IMR-90 (cell line): ENCODE measurements at regions not wholly inside any gene's neighbourhood (a gene's known extent, or its start where the extent isn't known, plus 50 kb on each side); places are given as distances from the start of the nearest gene placed in this dataset.

Source experiments
- ATAC-seq: fragments of 200-7000 bp; cut with Tn5 transposase; 2 replicates; pipeline ENCODE4 v1.9.1; 2020; ENCODE audit warnings: low read depth, mild to moderate bottlenecking, moderate library complexity
- BruUV-seq: library from RNA; stranded (reverse); fragments of 400-500 nt; replicated peaks from 2 replicates; lab custom pipeline; 2021; lab: Mats Ljungman, UMichigan
- CTCF ChIA-PET: fragments of 300-600 bp; formaldehyde crosslinking; extraction: SDS; loops from one replicate; lab custom pipeline; 2021; ENCODE audit warnings: antibody characterized with exemption; lab: Yijun Ruan, JAX
- POLR2A ChIA-PET: fragments of 300-600 bp; sonication (Branson Sonifier 250); formaldehyde crosslinking; loops from one replicate; lab custom pipeline; 2022; ENCODE audit warnings: antibody characterized with exemption; ENCODE audit not compliant: unreplicated experiment; lab: Charles Lee
- DNase-seq: peaks from one replicate; pipeline ENCODE4 v3.0.0; 2013
- H2AFZ ChIP-seq: replicated peaks from 2 replicates; pipeline ENCODE3; 2013; ENCODE audit warnings: low read length, mild to moderate bottlenecking; ENCODE audit not compliant: poor library complexity
- H2AK5ac ChIP-seq: 2 replicates; pipeline ENCODE4 v1.6.1; 2013; ENCODE audit warnings: low read depth, low read length, inconsistent platforms
- H2AK9ac ChIP-seq: replicated peaks from 2 replicates; pipeline ENCODE3; 2013; ENCODE audit warnings: mild to moderate bottlenecking, low read depth, low read length, moderate library complexity; ENCODE audit not compliant: poor library complexity
- H2BK120ac ChIP-seq: 2 replicates; pipeline ENCODE4 v1.6.1; 2013; ENCODE audit warnings: low read depth, low read length, inconsistent platforms
- H2BK15ac ChIP-seq: 3 replicates; pipeline ENCODE4 v1.6.1; 2013; ENCODE audit warnings: low read depth, low read length, inconsistent platforms
- H2BK20ac ChIP-seq: 2 replicates; pipeline ENCODE4 v1.6.1; 2013; ENCODE audit warnings: low read depth, mild to moderate bottlenecking, inconsistent platforms, low read length, moderate library complexity
- H2BK5ac ChIP-seq: 2 replicates; pipeline ENCODE4 v1.6.1; 2013; ENCODE audit warnings: mild to moderate bottlenecking, low read depth, low read length, inconsistent platforms; ENCODE audit not compliant: poor library complexity, severe bottlenecking
- H3K14ac ChIP-seq: replicated peaks from 2 replicates; pipeline ENCODE4 v1.6.1; 2013; ENCODE audit warnings: low read depth, low read length, inconsistent platforms
- H3K18ac ChIP-seq: 2 replicates; pipeline ENCODE4 v1.6.1; 2013; ENCODE audit warnings: low read depth, low read length, control low read depth
- H3K23ac ChIP-seq: 2 replicates; pipeline ENCODE4 v1.6.1; 2013; ENCODE audit warnings: low read depth, low read length, inconsistent platforms
- H3K27ac ChIP-seq: 2 replicates; pipeline ENCODE4 v1.5.1; 2013; ENCODE audit warnings: mild to moderate bottlenecking, control low read depth, low read length; ENCODE audit not compliant: insufficient read depth
- H3K27me3 ChIP-seq: 2 replicates; pipeline ENCODE4 v1.6.1; 2013; ENCODE audit warnings: low read length; ENCODE audit not compliant: control insufficient read depth, insufficient read depth
- H3K36me3 ChIP-seq: 2 replicates; pipeline ENCODE4 v1.6.1; 2013; ENCODE audit warnings: low read length, mixed read lengths; ENCODE audit not compliant: control insufficient read depth, insufficient read depth
- H3K4ac ChIP-seq: 2 replicates; pipeline ENCODE4 v1.6.1; 2013; ENCODE audit warnings: low read depth, low read length, inconsistent platforms
- H3K4me1 ChIP-seq: 2 replicates; pipeline ENCODE4 v1.6.1; 2013; ENCODE audit warnings: low read length, mixed read lengths; ENCODE audit not compliant: control insufficient read depth, insufficient read depth
- H3K4me2 ChIP-seq: 2 replicates; pipeline ENCODE4 v1.6.1; 2013; ENCODE audit warnings: low read depth, mild to moderate bottlenecking, control low read depth, low read length, moderate library complexity
- H3K4me3 ChIP-seq: 2 replicates; pipeline ENCODE4 v1.5.1; 2013; ENCODE audit warnings: low read depth, mild to moderate bottlenecking, control low read depth, low read length, moderate library complexity; ENCODE audit not compliant: insufficient read depth
- H3K56ac ChIP-seq: 2 replicates; pipeline ENCODE4 v1.6.1; 2013; ENCODE audit warnings: low read length, inconsistent platforms; ENCODE audit not compliant: insufficient read depth; ENCODE audit errors: extremely low read depth
- H3K79me1 ChIP-seq, 2 experiments: 2 replicates each; pipeline ENCODE4 v1.6.1; 2013; ENCODE audit warnings: low read length in 2 of 2, inconsistent platforms in 1 of 2, low read depth in 1 of 2
- H3K9ac ChIP-seq: 2 replicates; pipeline ENCODE4 v1.6.1; 2013; ENCODE audit warnings: low read depth, low read length, control low read depth
- H3K9me1 ChIP-seq: 2 replicates; pipeline ENCODE4 v1.6.1; 2013; ENCODE audit warnings: low read length, inconsistent platforms; ENCODE audit not compliant: insufficient read depth
- H3K9me3 ChIP-seq: 2 replicates; pipeline ENCODE4 v1.6.1; 2013; ENCODE audit warnings: low read length; ENCODE audit not compliant: control insufficient read depth, insufficient read depth
- H4K20me1 ChIP-seq: 2 replicates; pipeline ENCODE4 v1.6.1; 2013; ENCODE audit warnings: low read length, inconsistent platforms; ENCODE audit not compliant: insufficient read depth
- H4K5ac ChIP-seq: 2 replicates; pipeline ENCODE4 v1.6.1; 2013; ENCODE audit warnings: mild to moderate bottlenecking, low read depth, low read length, control low read depth
- H4K8ac ChIP-seq, 2 experiments: 2 replicates each; pipeline ENCODE4 v1.6.1; 2013; ENCODE audit warnings: low read depth in 2 of 2, low read length in 2 of 2, control low read depth in 1 of 2, inconsistent platforms in 1 of 2
- H4K91ac ChIP-seq: 2 replicates; pipeline ENCODE4 v1.6.1; 2013; ENCODE audit warnings: low read depth, low read length, inconsistent platforms; ENCODE audit not compliant: insufficient read depth
- CEBPB ChIP-seq: IDR thresholded peaks from 2 replicates; pipeline ENCODE4 v1.6.1; 2012; ENCODE audit warnings: low read depth, low read length, improper control_type of control experiment
- CHD1 ChIP-seq: IDR thresholded peaks from 2 replicates; pipeline ENCODE4 v1.6.1; 2012; ENCODE audit warnings: low read depth, low read length, improper control_type of control experiment
- FOS ChIP-seq: fragments of 150-350 bp; IDR thresholded peaks from 2 replicates; pipeline ENCODE4 v1.6.1; 2016; ENCODE audit warnings: low read depth, low read length
- MAFK ChIP-seq: IDR thresholded peaks from 2 replicates; pipeline ENCODE4 v1.6.1; 2012; ENCODE audit warnings: low read depth, low read length, improper control_type of control experiment
- POLR2A ChIP-seq: IDR thresholded peaks from 2 replicates; pipeline ENCODE4 v1.6.1; 2012; ENCODE audit warnings: mild to moderate bottlenecking, low read depth, low read length
- RCOR1 ChIP-seq: IDR thresholded peaks from 2 replicates; pipeline ENCODE4 v1.6.1; 2012; ENCODE audit warnings: mild to moderate bottlenecking, low read length, improper control_type of control experiment; ENCODE audit not compliant: insufficient replicate concordance
- RFX5 ChIP-seq: IDR thresholded peaks from 2 replicates; pipeline ENCODE4 v1.8.0; 2012; ENCODE audit warnings: low read depth, mild to moderate bottlenecking, low read length, moderate library complexity
- SMC3 ChIP-seq: fragments of 150-350 bp; IDR thresholded peaks from 2 replicates; pipeline ENCODE4 v1.6.1; 2016; ENCODE audit warnings: low read depth, mild to moderate bottlenecking, antibody characterized with exemption, low read length, moderate library complexity
- WGBS, 2 experiments: methylation state at CpG; one replicate each; pipeline versions ENCODE4 v1.1.5 to v1.1.7; 2013; ENCODE audit warnings: missing lambda C conversion rate in 2 of 2; ENCODE audit not compliant: insufficient read length in 1 of 2; ENCODE audit errors: extremely low coverage in 2 of 2; 5-methylcytosine and 5-hydroxymethylcytosine counted together
- dilution Hi-C: fragments of 300-500 bp; cut with HindIII; formaldehyde crosslinking; loops from one replicate; pipeline ENCODE4 v1.14.3; 2018; ENCODE audit warnings: low sequenced_read_pairs; ENCODE audit not compliant: unreplicated experiment
- in situ Hi-C: fragments of 300-500 bp; cut with MboI; formaldehyde crosslinking; loops from 3 replicates; pipeline ENCODE4 v1.14.3; 2019; ENCODE audit warnings: low sequenced_read_pairs, inconsistent platforms, mixed read lengths
- intact Hi-C: fragments of 100-400 bp; cut with micrococcal nuclease; formaldehyde crosslinking; loops from 2 replicates; pipeline ENCODE4 v1.10.0; 2022
- TF ChIP-seq, protein P1 (sequence below): conservative IDR thresholded peaks from 2 replicates; pipeline ENCODE4 v1.5.1; 2012; ENCODE audit warnings: mild to moderate bottlenecking, low read depth, low read length, improper control_type of control experiment

DNA sequence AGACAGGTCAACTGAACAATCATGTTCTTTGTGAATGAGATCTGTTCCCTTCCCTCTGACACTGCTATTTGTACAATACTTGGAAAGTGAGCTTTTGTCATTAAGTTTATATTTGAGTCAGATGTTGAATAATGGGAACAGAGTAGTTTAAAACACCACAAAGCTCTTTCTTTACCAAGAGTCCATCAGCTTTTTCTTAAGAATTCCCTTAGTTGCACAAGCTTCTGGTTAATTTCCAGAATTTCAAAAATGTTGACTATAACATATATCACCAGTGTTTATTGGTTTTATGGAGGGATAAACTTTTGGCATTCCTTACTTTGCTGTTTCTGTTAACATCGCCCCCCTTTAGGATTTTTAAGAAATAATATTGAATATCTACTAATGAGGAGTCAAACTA is 403.7 kb downstream of the CCDC85A start:
- Histone ChIP-seq H4K91ac (no peak overlapping the region), H2BK120ac (no peak overlapping the region), H2BK5ac (no peak overlapping the region), H3K56ac (no peak overlapping the region), H2BK20ac (no peak overlapping the region), H3K9me1 (no peaks in the 10 kb centered on the region), H2AK9ac (no peak overlapping the region), H3K4me2 (no peak overlapping the region), H4K8ac (no peak overlapping the region), H2BK15ac (no peak overlapping the region), H2AK5ac (no peak overlapping the region), H4K5ac (no peak overlapping the region), H3K4me1 (no peaks in the 10 kb centered on the region), H3K79me1 (no peaks in the 10 kb centered on the region), H3K4ac (no peak overlapping the region), H3K18ac (no peak overlapping the region), H3K36me3 (no peaks in the 10 kb centered on the region), H3K9me3 (no peaks in the 10 kb centered on the region; the same call in 1 of the 2 replicates), H3K27me3 (no peaks in the 10 kb centered on the region), H2AFZ (no peak overlapping the region), H3K27ac (no peak overlapping the region), H3K4me3 (no peak overlapping the region), H4K20me1 (no peaks in the 10 kb centered on the region), H3K9ac (no peak overlapping the region), H3K14ac (no peak overlapping the region), H3K23ac (no peak overlapping the region)
- ATAC-seq, result no peak
- dilution Hi-C loops (no loop called here), intact Hi-C loops (no loop called here), in situ Hi-C loops (no loop called here)
- ChIA-PET POLR2A (no interaction called here), CTCF (no interaction called here)
- TF ChIP-seq SMC3, result no peak
- TF ChIP-seq FOS, result no peak
- TF ChIP-seq POLR2A, result no peak
- no peak for TF ChIP-seq MAFK
- no peak for TF ChIP-seq CEBPB
- TF ChIP-seq RFX5, result no peak
- no peak for TF ChIP-seq RCOR1
- no peak for TF ChIP-seq CHD1
- TF ChIP-seq, protein P1, sequence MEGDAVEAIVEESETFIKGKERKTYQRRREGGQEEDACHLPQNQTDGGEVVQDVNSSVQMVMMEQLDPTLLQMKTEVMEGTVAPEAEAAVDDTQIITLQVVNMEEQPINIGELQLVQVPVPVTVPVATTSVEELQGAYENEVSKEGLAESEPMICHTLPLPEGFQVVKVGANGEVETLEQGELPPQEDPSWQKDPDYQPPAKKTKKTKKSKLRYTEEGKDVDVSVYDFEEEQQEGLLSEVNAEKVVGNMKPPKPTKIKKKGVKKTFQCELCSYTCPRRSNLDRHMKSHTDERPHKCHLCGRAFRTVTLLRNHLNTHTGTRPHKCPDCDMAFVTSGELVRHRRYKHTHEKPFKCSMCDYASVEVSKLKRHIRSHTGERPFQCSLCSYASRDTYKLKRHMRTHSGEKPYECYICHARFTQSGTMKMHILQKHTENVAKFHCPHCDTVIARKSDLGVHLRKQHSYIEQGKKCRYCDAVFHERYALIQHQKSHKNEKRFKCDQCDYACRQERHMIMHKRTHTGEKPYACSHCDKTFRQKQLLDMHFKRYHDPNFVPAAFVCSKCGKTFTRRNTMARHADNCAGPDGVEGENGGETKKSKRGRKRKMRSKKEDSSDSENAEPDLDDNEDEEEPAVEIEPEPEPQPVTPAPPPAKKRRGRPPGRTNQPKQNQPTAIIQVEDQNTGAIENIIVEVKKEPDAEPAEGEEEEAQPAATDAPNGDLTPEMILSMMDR, result no peak
- no TSS peak for BruUV-seq
- WGBS, 2 experiments, result no CpG with 5 or more reads among the region's 1 CpG
- DNase-seq, result no peak
